Astrocyte of the spinal cord (primary cell): ENCODE measurements at regions not wholly inside any gene's neighbourhood (a gene's known extent, or its start where the extent isn't known, plus 50 kb on each side); places are given as distances from the start of the nearest gene placed in this dataset.

ENCODE experiments used
- DNase-seq: peaks from one replicate; pipeline ENCODE4 v3.0.0; 2011; ENCODE audit warnings: low read depth, low spot score
- H3K4me3 ChIP-seq: 2 replicates; pipeline ENCODE4 v1.5.1; 2011; ENCODE audit warnings: low read depth, mild to moderate bottlenecking, low read length, moderate library complexity
- in situ Hi-C: cut with HindIII; loops from 2 replicates; pipeline ENCODE4 v1.10.0; 2017; ENCODE audit warnings: low sequenced_read_pairs
- TF ChIP-seq, protein P1 (sequence below): IDR thresholded peaks from 2 replicates; pipeline ENCODE4 v1.5.1; 2012; ENCODE audit warnings: low read depth, mild to moderate bottlenecking, low read length, inconsistent platforms

DNA sequence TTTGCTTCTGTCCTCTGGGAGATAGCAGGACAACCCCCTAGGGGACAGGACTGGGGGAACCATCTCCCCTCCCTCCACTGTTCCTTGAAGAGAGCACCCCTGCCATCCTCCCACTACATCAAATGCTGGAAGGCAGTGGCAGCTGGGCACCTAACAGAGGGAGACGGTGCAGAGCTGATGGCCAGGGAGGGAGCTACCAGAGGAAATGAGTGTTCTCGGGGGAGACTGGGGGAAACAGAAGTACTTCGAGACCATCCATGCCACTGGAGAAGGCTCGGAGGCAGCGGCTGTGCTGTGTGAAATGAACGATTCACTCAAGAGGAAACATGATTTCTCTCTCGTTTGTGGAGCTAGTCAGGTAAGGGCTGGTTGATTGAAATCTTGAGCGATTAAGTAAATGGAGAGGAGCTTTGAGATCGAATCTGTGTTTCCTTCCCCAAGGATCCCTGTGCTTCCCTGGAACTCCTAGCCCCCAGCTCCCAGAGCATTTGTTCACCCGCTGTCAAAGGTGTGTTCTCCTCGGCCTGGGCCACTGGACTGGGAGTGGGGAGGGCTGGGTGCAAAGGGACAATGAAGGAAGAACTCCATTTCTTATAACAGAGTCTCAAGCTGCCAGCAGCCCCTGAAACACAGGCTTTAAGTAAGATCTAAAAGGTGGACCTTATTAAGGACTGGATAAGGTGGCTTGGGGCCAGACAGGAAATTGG lies 261.3 kb upstream of the MOCS1 start:
- TF ChIP-seq, protein P1, sequence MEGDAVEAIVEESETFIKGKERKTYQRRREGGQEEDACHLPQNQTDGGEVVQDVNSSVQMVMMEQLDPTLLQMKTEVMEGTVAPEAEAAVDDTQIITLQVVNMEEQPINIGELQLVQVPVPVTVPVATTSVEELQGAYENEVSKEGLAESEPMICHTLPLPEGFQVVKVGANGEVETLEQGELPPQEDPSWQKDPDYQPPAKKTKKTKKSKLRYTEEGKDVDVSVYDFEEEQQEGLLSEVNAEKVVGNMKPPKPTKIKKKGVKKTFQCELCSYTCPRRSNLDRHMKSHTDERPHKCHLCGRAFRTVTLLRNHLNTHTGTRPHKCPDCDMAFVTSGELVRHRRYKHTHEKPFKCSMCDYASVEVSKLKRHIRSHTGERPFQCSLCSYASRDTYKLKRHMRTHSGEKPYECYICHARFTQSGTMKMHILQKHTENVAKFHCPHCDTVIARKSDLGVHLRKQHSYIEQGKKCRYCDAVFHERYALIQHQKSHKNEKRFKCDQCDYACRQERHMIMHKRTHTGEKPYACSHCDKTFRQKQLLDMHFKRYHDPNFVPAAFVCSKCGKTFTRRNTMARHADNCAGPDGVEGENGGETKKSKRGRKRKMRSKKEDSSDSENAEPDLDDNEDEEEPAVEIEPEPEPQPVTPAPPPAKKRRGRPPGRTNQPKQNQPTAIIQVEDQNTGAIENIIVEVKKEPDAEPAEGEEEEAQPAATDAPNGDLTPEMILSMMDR = no peak
- no peak for DNase-seq
- no peak overlapping the region for H3K4me3 ChIP-seq
- in situ Hi-C loops = no loop called here

DNA sequence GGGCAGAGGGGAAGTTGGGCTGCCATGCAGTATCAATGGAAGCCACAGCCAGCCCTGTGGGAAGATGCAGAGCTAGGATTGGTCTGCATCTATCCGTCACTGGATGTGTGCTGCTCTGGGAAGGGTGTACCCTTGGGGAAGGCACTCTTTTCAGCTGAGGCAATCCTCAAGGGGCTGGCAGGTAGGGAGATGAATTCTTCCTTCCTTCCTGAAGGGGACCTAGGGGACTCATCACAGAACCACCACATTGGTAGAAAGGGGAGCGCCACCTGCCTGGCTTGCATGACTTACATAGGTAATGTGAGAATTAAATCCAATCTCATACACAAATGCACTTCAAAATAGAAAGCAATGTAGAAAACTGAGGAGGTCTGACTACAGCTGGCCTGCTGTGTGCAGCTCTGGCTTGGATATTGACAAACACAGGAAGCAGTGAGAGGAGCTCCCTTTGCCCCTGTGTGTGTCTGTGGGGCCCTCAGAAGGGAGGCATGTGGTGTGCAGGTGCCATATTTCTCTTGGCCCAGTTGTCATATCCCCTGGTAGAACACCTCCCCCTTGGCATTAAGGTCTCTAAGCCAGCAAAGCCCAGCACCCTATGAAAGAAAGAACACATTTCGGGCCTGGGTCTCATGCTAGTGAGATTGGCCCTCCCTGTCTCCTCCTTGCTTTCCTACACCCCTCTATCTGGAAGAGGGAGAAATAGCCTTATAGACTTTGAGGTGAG lies 260.3 kb upstream of the MOCS1 start:
- in situ Hi-C loops = no loop called here
- H3K4me3 ChIP-seq = no peak overlapping the region
- DNase-seq = no peak
- TF ChIP-seq, protein P1 = no peak

DNA sequence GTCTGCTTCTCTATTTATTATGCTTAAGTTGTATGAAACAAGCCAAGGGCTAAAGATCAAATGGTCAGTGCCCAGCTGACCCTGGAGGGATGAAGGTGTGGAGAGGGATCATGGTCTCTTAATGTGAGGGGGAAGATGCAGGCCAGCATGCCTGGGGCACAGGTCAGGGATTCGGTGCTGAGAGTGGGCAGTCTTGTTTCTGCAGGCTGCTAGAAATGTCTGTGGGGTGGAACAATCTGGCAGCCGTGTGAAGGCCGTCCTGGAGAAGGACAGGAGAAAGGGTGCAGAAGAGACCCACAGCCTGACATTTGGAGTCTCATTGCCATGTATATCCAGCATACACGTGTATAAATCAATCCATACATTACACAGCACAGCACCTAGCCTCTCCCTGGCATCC lies 258.3 kb upstream of the MOCS1 start:
- in situ Hi-C loops = no loop called here
- H3K4me3 ChIP-seq = no peak overlapping the region
- DNase-seq = no peak
- TF ChIP-seq, protein P1 = no peak

DNA sequence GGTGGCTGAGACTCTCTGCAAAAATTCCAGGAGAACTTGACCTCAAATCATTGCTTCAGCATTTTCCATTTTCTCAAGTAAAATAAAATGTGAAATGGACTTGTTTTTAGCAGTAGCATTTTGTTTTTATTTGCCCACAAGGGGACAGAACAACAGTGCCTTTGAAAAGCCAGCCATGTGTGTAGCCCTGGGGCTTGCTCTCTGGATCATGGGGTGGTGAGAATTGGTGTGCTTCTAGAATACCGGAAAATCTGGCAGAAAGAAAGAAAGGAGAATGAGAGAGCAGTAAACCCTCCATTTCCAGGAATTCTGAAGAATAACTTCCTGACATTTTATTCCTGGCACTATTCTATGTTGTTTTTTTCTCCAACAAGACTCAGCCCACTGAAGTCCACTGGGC lies 254.7 kb upstream of the MOCS1 start:
- no peak overlapping the region for H3K4me3 ChIP-seq
- DNase-seq = no peak
- TF ChIP-seq, protein P1 = no peak
- in situ Hi-C loops = no loop called here

DNA sequence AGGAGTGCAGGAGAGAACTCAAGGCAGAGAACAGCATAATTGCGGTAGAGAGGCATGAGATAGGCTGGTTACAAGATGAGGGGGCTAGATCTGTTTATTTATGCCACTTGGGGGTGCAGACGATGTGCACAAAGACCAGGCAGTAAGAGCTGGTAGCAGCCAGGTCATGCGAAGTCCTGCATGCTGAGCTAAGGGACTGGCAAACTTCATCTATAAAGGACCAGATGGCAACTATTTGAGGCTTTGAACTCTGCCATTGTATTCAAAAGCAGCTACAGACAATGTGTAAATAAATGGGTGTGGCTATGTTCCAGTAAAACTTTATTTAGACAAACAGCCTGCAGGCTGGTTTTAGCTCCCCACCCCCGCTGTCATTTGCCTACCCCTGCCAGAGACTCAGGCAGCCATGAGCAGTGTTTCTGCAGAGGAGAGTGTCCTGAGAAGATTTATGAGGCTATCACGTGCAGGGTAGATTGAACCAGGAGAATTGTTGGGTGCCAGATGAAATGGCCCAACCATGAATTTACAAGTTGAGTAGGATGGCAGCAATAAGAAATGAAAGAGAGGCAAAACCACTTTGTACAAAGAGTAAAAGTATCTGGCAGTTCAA lies 253.4 kb upstream of the MOCS1 start:
- no peak for DNase-seq
- in situ Hi-C loops = no loop called here
- TF ChIP-seq, protein P1 = no peak
- H3K4me3 ChIP-seq = no peak overlapping the region

DNA sequence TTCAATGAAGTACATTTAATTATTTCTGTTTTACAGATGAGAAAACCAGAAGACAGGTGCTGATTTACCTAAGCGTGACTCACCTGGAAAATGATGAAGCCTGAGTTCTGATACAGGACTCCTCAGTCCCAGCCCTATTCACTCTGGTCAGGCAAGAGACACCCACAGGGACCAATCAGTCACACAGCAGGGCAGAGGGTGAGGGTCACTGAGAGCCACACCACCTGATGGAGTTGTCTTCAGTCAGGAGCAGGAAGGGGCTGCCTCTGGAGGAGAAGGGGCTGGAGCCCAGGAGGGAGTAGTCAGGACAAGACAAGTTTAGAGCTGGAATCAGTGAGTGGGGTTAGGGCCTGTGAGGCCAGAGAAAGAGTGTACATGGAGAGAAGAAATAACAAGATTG lies 251.2 kb upstream of the MOCS1 start:
- no peak overlapping the region for H3K4me3 ChIP-seq
- in situ Hi-C loops = no loop called here
- DNase-seq = no peak
- TF ChIP-seq, protein P1 = no peak
